ENCODE measurements at regions not wholly inside any gene's neighbourhood (a gene's known extent, or its start where the extent isn't known, plus 50 kb on each side); places are given as distances from the start of the nearest gene placed in this dataset.

- no peak for DNase-seq
These were observed 181.6 kb downstream of the SHANK2 start for GRCh38 chr11:71070490-71071453.

GRCh38 chr11:71068963-71069362 is 183.4 kb downstream of the SHANK2 start:
- DNase-seq = no peak

GRCh38 chr11:71067753-71068152 is 184.6 kb downstream of the SHANK2 start:
- DNase-seq = no peak

- no peak for DNase-seq
These were observed 186.1 kb downstream of the SHANK2 start for GRCh38 chr11:71066311-71066710.

GRCh38 chr11:71065841-71066240 is 186.5 kb downstream of the SHANK2 start:
- DNase-seq = no peak

GRCh38 chr11:71064702-71065515 is 187.5 kb downstream of the SHANK2 start:
- DNase-seq = no peak

- DNase-seq = no peak
These were observed 188.2 kb downstream of the SHANK2 start for GRCh38 chr11:71064183-71064582.

GRCh38 chr11:71063129-71063528 is 189.2 kb downstream of the SHANK2 start:
- DNase-seq = no peak

GRCh38 chr11:71062199-71062598 is 190.2 kb downstream of the SHANK2 start:
- no peak for DNase-seq

- DNase-seq = no peak
These were observed 192.0 kb downstream of the SHANK2 start for GRCh38 chr11:71060391-71060791.

GRCh38 chr11:71059662-71060061 is 192.7 kb downstream of the SHANK2 start:
- no peak for DNase-seq

- DNase-seq = no peak
These were observed 196.5 kb downstream of the SHANK2 start for GRCh38 chr11:71055925-71056324.

Data from activated CD4-positive, alpha-beta T cell treated with anti-CD3 and anti-CD28 coated beads, Interleukin-2, amount 50 U/mL, for 1 hour (primary cell).